HepG2 (cell line): ENCODE measurements at regions not wholly inside any gene's neighbourhood (a gene's known extent, or its start where the extent isn't known, plus 50 kb on each side); places are given as distances from the start of the nearest gene placed in this dataset.

ENCODE experiments used
- ATAC-seq: fragments of 200-7000 bp; cut with Tn5 transposase; 3 replicates; pipeline ENCODE4 v1.9.1; 2020; ENCODE audit warnings: mild to moderate bottlenecking, moderate library complexity
- BruUV-seq: library from RNA; stranded (reverse); fragments of 400-500 nt; replicated peaks from 2 replicates; lab custom pipeline; 2021; lab: Mats Ljungman, UMichigan
- CTCF ChIA-PET: fragments of 300-600 bp; formaldehyde crosslinking; extraction: SDS; loops from one replicate; lab custom pipeline; 2021; ENCODE audit warnings: low total read pairs, inconsistent platforms, low intra/inter-chr PET ratio; lab: Yijun Ruan, JAX
- POLR2A ChIA-PET: fragments of 350-600 bp; sonication (Branson Sonifier 250); formaldehyde crosslinking; loops from one replicate; lab custom pipeline; 2020; ENCODE audit warnings: antibody characterized with exemption, inconsistent platforms; lab: Yijun Ruan, JAX
- DNase-seq: peaks from one replicate; pipeline ENCODE4 v3.0.0-alpha.2; 2015; ENCODE audit warnings: low spot score
- FAIRE-seq: peaks from 3 replicates; lab custom pipeline; 2011; peaks lifted over from hg19 to GRCh38; lab: Jason Lieb, UNC
- H2AFZ ChIP-seq: one replicate; pipeline ENCODE4 v1.6.1; 2011; ENCODE audit warnings: low read length, inconsistent platforms
- H3K27ac ChIP-seq: fragments of 300-600 bp; 3 replicates; pipeline ENCODE4 v1.8.0; 2011; ENCODE audit warnings: mixed run types, mild to moderate bottlenecking, mixed read lengths, low read length, inconsistent platforms; ENCODE audit not compliant: insufficient read depth; ENCODE audit errors: extremely low read length
- H3K27me3 ChIP-seq, 2 experiments: fragments of 200-600 bp in 1 of 2; 2 replicates in 1 of 2; 3 replicates in 1 of 2; pipeline versions ENCODE4 v1.6.0 to v1.8.0; 2011; ENCODE audit warnings: low read length in 2 of 2, mild to moderate bottlenecking in 2 of 2, moderate library complexity in 2 of 2, inconsistent platforms in 1 of 2; ENCODE audit not compliant: insufficient read depth in 2 of 2, control insufficient read depth in 1 of 2
- H3K36me3 ChIP-seq, 2 experiments: fragments of 200-600 bp in 1 of 2; replicated peaks in 1 of 2; 2 replicates in 1 of 2; 3 replicates in 1 of 2; pipeline versions ENCODE4 v1.5.1 to v1.8.0; 2011; ENCODE audit warnings: low read length in 2 of 2, inconsistent platforms in 1 of 2; ENCODE audit not compliant: insufficient read depth in 2 of 2, control insufficient read depth in 1 of 2
- H3K4me1 ChIP-seq: 2 replicates; pipeline ENCODE4 v1.5.1; 2012; ENCODE audit warnings: low read length, inconsistent platforms; ENCODE audit not compliant: insufficient read depth
- H3K4me2 ChIP-seq: 2 replicates; pipeline ENCODE4 v1.6.0; 2011; ENCODE audit warnings: low read depth, low read length, inconsistent platforms
- H3K4me3 ChIP-seq, 3 experiments: fragments of 200-600 bp in 1 of 3; sonication (generic), shearing (Covaris generic) in 1 of 3; replicated peaks in 1 of 3; 2 replicates each; pipeline ENCODE4 v1.5.1; 2011 to 2016; ENCODE audit warnings: low read length in 3 of 3, inconsistent platforms in 2 of 3, low read depth in 2 of 3, mild to moderate bottlenecking in 2 of 3, control low read depth in 1 of 3, mixed read lengths in 1 of 3; ENCODE audit not compliant: insufficient read depth in 1 of 3
- H3K79me2 ChIP-seq: one replicate; pipeline ENCODE4 v1.6.1; 2011; ENCODE audit warnings: low read length, inconsistent platforms; ENCODE audit not compliant: insufficient read depth
- H3K9ac ChIP-seq: 2 replicates; pipeline ENCODE4 v1.6.0; 2011; ENCODE audit warnings: mild to moderate bottlenecking, low read depth, low read length, inconsistent platforms; ENCODE audit not compliant: insufficient read depth
- H3K9me3 ChIP-seq: 2 replicates; pipeline ENCODE4 v1.5.1; 2012; ENCODE audit warnings: mild to moderate bottlenecking, low read length
- H4K20me1 ChIP-seq: 2 replicates; pipeline ENCODE4 v1.6.0; 2011; ENCODE audit warnings: inconsistent platforms, mild to moderate bottlenecking, low read length, moderate library complexity; ENCODE audit not compliant: insufficient read depth
- FOXA3 ChIP-seq: IDR thresholded peaks from 2 replicates; pipeline ENCODE4 v1.6.1; 2016; ENCODE audit warnings: missing genetic modification reagents, missing compliant biosample characterization
- GATA4 ChIP-seq: sonication (generic); IDR thresholded peaks from 2 replicates; pipeline ENCODE4 v1.6.1; 2016; ENCODE audit warnings: antibody characterized with exemption, low read depth, borderline replicate concordance
- HDAC6 ChIP-seq: fragments of 200-600 bp; sonication (generic); IDR thresholded peaks from 2 replicates; pipeline ENCODE4 v1.7.0; 2017; ENCODE audit warnings: mild to moderate bottlenecking, antibody characterized with exemption, low read length, low read depth
- ISX ChIP-seq: sonication (generic); formaldehyde crosslinking; conservative IDR thresholded peaks from 2 replicates; pipeline ENCODE4 v1.5.0; 2020; ENCODE audit warnings: missing genetic modification reagents
- KAT7 ChIP-seq: IDR thresholded peaks from 2 replicates; pipeline ENCODE4 v1.6.1; 2018; ENCODE audit warnings: borderline replicate concordance, missing compliant biosample characterization
- MED13 ChIP-seq: sonication (generic); formaldehyde crosslinking; IDR thresholded peaks from 2 replicates; pipeline ENCODE4 v1.5.0; 2020; ENCODE audit warnings: missing genetic modification reagents
- PHF21A ChIP-seq: sonication (generic); formaldehyde crosslinking; IDR thresholded peaks from 2 replicates; pipeline ENCODE4 v1.5.0; 2020; ENCODE audit warnings: mild to moderate bottlenecking, missing genetic modification reagents
- PTBP1 ChIP-seq: fragments of 200-400 bp; formaldehyde crosslinking; IDR thresholded peaks from 2 replicates; pipeline ENCODE4 v1.6.1; 2018; ENCODE audit warnings: low read length, low read depth; ENCODE audit not compliant: poor library complexity, severe bottlenecking
- SCMH1 ChIP-seq: sonication (generic); formaldehyde crosslinking; IDR thresholded peaks from 2 replicates; pipeline ENCODE4 v1.9.0; 2021; ENCODE audit warnings: missing genetic modification reagents, mild to moderate bottlenecking, borderline replicate concordance
- TSC22D2 ChIP-seq: sonication (generic); formaldehyde crosslinking; IDR thresholded peaks from 2 replicates; pipeline ENCODE4 v1.5.1; 2020; ENCODE audit warnings: missing genetic modification reagents, mild to moderate bottlenecking, borderline replicate concordance
- U2AF1 ChIP-seq: fragments of 200-400 bp; formaldehyde crosslinking; optimal IDR thresholded peaks from 2 replicates; pipeline ENCODE3; 2017; ENCODE audit warnings: mild to moderate bottlenecking, low read depth, low read length
- ZNF777 ChIP-seq: sonication (generic); formaldehyde crosslinking; IDR thresholded peaks from 2 replicates; pipeline ENCODE4 v1.4.0; 2020; ENCODE audit warnings: missing genetic modification reagents
- ZNF841 ChIP-seq: sonication (generic); formaldehyde crosslinking; IDR thresholded peaks from 2 replicates; pipeline ENCODE4 v1.8.1; 2023; ENCODE audit warnings: missing genetic modification reagents, borderline replicate concordance
- WGBS: methylation state at CpG from one replicate; pipeline ENCODE4 v1.1.6; 2017; ENCODE audit warnings: low lambda C conversion rate; 5-methylcytosine and 5-hydroxymethylcytosine counted together
- in situ Hi-C: cut with HindIII; loops from 2 replicates; pipeline ENCODE4 v1.10.0; 2017; ENCODE audit warnings: low pct_unique_long_range_greater_than_20kb; ENCODE audit not compliant: extremely low pct_ligation_motif_present
- intact Hi-C: fragments of 100-400 bp; cut with micrococcal nuclease; formaldehyde crosslinking; loops from one replicate; pipeline ENCODE4 v1.10.0; 2022; ENCODE audit not compliant: unreplicated experiment

- no peak for TF ChIP-seq KAT7
- TF ChIP-seq U2AF1 = no peak
- TF ChIP-seq SCMH1 (CRISPR knock-in tag) = no peak
- TF ChIP-seq GATA4 = no peak
- TF ChIP-seq HDAC6 = no peak
- TF ChIP-seq ZNF777 = no peak
- TF ChIP-seq TSC22D2 (CRISPR knock-in tag) = no peak
- TF ChIP-seq ISX = no peak
- no peak for TF ChIP-seq ZNF841 (CRISPR knock-in tag)
- no peak for TF ChIP-seq MED13 (CRISPR knock-in tag)
- TF ChIP-seq PTBP1 = no peak
- TF ChIP-seq FOXA3 (CRISPR knock-in tag) = no peak
- no peak for TF ChIP-seq PHF21A (CRISPR knock-in tag)
- TF ChIP-seq, all 625 proteins: peak for 0
- Histone ChIP-seq H3K36me3 (no peaks in the 10 kb centered on the region), H3K27me3 (no peaks in the 10 kb centered on the region), H2AFZ (no peak overlapping the region), H3K9me3 (no peaks in the 10 kb centered on the region), H3K4me2 (no peak overlapping the region), H3K79me2 (no peaks in the 10 kb centered on the region), H3K4me1 (no peaks in the 10 kb centered on the region), H3K27ac (no peak overlapping the region), H4K20me1 (no peaks in the 10 kb centered on the region), H3K9ac (no peak overlapping the region), H3K4me3 (no peak overlapping the region)
- in situ Hi-C loops = no loop called here
- WGBS = 27% methylated on average over 5 of the region's 5 CpGs
- CTCF ChIA-PET = no interaction called here
- DNase-seq (no peak), FAIRE-seq (no peak), ATAC-seq (no peak)
- POLR2A ChIA-PET = no interaction called here
- BruUV-seq = no TSS peak
- intact Hi-C loops = no loop called here
Measured at GRCh38 chr5:17157294-17157693, 60.1 kb upstream of the BASP1 start.
